ENCODE measurements at regions not wholly inside any gene's neighbourhood (a gene's known extent, or its start where the extent isn't known, plus 50 kb on each side); places are given as distances from the start of the nearest gene placed in this dataset.
A peak's percentile ranks its signal among the peaks of the same experiment; 100 is the strongest.

GRCh38 chr17:79392598-79392997 is 218.3 kb downstream of the RBFOX3 start:
- TF ChIP-seq CTCF (IDR thresholded peaks at IDR 0.05) (no peak), POLR2AphosphoS5 (IDR thresholded peaks at IDR 0.05) (no peak), POLR2A (IDR thresholded peaks at IDR 0.05) (no peak), EP300 (IDR thresholded peaks at IDR 0.05) (no peak)
- H3K27me3 ChIP-seq, result peaks cover 98% of the 10 kb centered on the region

GRCh38 chr17:79391376-79392233 is 219.2 kb downstream of the RBFOX3 start:
- WGBS, 2 donors (ENCODE audit: low coverage in 1 of 2), result 46 to 51% methylated on average over 11 to 13 of the region's 31 CpGs
- Histone ChIP-seq H3K27ac (no peak overlapping the region), H3K27me3 (peaks cover 98% of the 10 kb centered on the region), H3K9me3 (no peaks in the 10 kb centered on the region), H3K4me3 (no peak overlapping the region), H3K4me1 (peaks cover 0 to 15% (median 0%) of the 10 kb centered on the region in 3 donors), H3K36me3 (no peaks in the 10 kb centered on the region)
- ATAC-seq, result no peak
- TF ChIP-seq EP300 (IDR thresholded peaks at IDR 0.05) (no peak), CTCF (IDR thresholded peaks at IDR 0.05) (peak in 3 of 4 experiments; percentile 79 to 91 (median 83)), POLR2AphosphoS5 (IDR thresholded peaks at IDR 0.05) (no peak), POLR2A (IDR thresholded peaks at IDR 0.05) (no peak)

More at GRCh38 chr17:79392598-79392997, 218.3 kb downstream of the RBFOX3 start:
- peaks cover 0 to 15% (median 0%) of the 10 kb centered on the region in 3 donors for H3K4me1 ChIP-seq
- ATAC-seq, result no peak
- no peaks in the 10 kb centered on the region for H3K36me3 ChIP-seq
- WGBS, 2 donors (ENCODE audit: low coverage in 1 of 2), result 78 to 87% methylated on average over 1 to 2 of the region's 5 CpGs
- H3K9me3 ChIP-seq, result no peaks in the 10 kb centered on the region
- H3K27ac ChIP-seq, result no peak overlapping the region
- H3K4me3 ChIP-seq, result no peak overlapping the region

GRCh38 chr17:79389896-79390295 is 221.0 kb downstream of the RBFOX3 start:
- peaks cover 0 to 15% (median 0%) of the 10 kb centered on the region in 3 donors for H3K4me1 ChIP-seq
- H3K27me3 ChIP-seq, result peaks cover 88% of the 10 kb centered on the region
- no peaks in the 10 kb centered on the region for H3K9me3 ChIP-seq
- ATAC-seq, result no peak
- H3K27ac ChIP-seq, result no peak overlapping the region
- 90 to 100% methylated on average over 1 to 4 of the region's 19 CpGs for WGBS, 2 donors (ENCODE audit: low coverage in 1 of 2)
- no peak overlapping the region for H3K4me3 ChIP-seq
- TF ChIP-seq CTCF (IDR thresholded peaks at IDR 0.05), result no peak
- no peak for TF ChIP-seq POLR2A (IDR thresholded peaks at IDR 0.05)
- no peak for TF ChIP-seq POLR2AphosphoS5 (IDR thresholded peaks at IDR 0.05)
- no peak for TF ChIP-seq EP300 (IDR thresholded peaks at IDR 0.05)
- H3K36me3 ChIP-seq, result no peaks in the 10 kb centered on the region

GRCh38 chr17:79388556-79389295 is 222.1 kb downstream of the RBFOX3 start:
- ATAC-seq, result peak; percentile 37
- no peak for TF ChIP-seq POLR2AphosphoS5 (IDR thresholded peaks at IDR 0.05)
- TF ChIP-seq CTCF (IDR thresholded peaks at IDR 0.05), result peak in 3 of 4 experiments; percentile 44 to 65 (median 56)
- WGBS, 2 donors (ENCODE audit: low coverage in 1 of 2), result 0 to 24% methylated on average over 3 to 17 of the region's 28 CpGs
- H3K9me3 ChIP-seq, result no peaks in the 10 kb centered on the region
- no peaks in the 10 kb centered on the region for H3K36me3 ChIP-seq
- H3K27ac ChIP-seq, result no peak overlapping the region
- H3K4me1 ChIP-seq, result peaks cover 0 to 15% (median 0%) of the 10 kb centered on the region in 3 donors
- H3K4me3 ChIP-seq, result no peak overlapping the region
- H3K27me3 ChIP-seq, result peaks cover 88% of the 10 kb centered on the region
